GOT3 (cell line): ENCODE measurements at regions not wholly inside any gene's neighbourhood (a gene's known extent, or its start where the extent isn't known, plus 50 kb on each side); places are given as distances from the start of the nearest gene placed in this dataset.

Experiments
- DNase-seq: peaks from one replicate; lab custom pipeline; 2025; ENCODE audit warnings: mixed read lengths; lab: John Stamatoyannopoulos, UW

DNA sequence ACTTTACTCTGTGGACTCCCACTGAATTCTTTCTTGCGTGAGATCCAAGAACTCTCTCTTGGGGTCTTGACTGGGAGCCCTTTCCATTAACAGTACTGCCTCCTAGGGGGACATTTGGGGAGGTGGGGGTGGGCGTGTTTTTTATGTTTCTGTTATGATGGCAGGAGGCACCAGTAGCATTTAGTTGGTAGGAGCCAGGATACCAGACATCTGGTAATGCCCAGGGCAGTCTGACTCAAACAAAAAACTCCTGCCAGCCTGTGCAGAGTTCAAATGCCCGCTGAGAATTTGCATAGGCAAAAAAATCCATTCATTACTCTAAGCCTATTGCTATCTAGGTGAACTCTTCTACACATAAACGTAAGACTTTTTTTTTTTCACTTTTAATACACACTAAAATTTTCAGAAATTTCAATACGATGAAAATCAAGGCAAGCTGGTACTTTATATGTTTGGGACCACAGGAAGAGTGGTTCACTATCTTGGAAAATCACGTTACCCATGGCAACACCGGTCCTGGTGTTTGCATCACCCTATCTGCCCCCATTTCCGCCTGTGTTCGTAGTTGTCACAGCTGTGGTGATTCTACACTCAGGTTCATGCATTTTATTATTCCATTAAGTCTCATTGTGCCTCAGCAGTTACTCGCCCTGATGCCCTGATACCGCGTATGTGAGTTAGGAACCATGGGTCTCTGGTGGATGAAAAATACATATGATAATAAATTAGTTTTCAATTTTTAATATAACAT, 121.1 kb upstream of the XYLT1 start:
- DNase-seq: no peak

DNA sequence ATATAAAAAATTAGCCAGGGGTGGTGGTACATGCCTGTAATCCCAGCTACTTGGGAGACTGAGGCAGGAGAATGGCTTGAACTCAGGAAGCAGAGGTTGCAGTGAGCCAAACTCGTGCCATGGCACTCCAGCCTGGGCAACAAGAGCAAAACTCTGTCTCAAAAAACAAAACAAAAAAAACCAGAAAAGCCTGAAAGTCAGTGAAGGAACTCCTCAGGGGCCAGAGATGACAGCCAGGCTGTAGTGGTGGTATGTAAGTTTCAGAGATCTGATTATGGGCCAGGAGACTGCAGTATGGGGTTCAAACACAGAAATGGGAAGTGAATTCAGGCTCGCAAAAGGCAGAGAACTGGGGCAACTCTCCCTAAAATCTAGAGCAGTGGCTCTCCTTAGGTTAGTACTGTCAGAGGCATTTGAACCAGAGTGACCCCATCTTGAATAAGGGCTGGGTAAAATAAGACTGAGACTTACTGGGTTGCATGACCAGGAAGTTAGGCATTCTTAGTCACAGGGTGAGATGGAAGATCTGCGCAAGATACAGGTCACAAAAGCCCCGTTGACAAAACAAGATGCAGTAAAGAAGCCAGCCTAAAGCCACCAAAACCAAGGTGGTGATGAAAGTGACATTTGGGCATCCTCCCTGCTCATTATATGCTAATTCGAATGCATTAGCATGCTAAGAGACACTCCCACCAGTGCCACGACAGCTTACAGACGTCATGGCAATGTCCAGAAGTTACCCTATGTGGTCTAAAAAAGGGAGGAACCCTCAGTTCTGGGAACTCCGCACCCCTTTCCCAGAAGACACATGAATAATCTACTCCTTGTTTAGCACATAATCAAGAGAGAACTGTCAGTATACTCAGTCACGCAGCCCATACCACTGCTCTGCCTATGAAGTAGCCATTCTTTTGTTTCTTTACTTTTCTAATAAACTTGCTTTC, 120.2 kb upstream of the XYLT1 start:
- no peak for DNase-seq

DNA sequence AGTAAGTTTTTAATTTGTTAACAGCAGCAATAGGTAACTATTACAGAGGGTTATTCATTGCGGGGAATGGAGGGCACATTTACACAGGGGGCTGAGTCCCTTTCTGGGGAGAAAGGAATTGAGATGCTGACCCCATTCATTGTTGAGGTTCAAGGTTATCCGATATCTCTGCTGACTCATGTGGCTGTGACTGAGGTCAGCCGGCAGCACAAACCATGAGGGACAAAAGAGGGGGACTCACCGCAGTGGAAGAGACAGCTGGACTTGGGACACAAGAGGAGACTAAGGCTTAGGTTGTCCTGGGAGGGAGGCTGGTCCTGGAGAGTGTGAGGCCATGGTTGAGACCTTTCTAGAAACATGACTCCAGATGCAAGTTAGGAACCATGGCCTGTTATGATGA, 119.1 kb upstream of the XYLT1 start:
- DNase-seq: no peak

DNA sequence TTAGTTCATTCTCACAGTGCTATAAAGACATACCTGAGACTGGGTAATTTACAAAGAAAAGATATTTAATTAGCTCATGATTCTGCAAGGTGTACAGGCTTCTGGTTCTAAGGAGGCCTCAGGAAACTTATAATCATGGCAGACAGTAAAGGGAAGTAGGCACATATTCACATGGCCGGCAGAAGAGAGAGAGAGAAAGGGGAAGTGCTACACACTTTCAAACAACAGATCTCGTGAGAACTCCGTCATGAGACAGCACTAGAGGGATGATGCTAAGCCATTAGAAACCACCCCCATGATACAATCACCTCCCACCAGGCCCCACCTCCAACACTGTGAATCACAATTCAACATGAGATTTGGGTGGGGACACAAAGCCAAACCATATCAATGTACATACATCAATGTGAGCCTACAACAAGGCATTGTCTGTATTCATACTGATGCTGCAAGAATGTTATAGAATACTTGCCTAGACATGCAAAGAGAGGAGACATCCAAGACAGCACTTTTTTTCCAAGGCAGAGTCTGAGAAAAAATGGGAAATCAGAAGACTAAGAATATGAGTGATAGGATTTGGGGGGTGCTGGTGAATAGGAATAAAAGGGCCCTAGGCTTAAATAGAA, 114.8 kb upstream of the XYLT1 start:
- no peak for DNase-seq

DNA sequence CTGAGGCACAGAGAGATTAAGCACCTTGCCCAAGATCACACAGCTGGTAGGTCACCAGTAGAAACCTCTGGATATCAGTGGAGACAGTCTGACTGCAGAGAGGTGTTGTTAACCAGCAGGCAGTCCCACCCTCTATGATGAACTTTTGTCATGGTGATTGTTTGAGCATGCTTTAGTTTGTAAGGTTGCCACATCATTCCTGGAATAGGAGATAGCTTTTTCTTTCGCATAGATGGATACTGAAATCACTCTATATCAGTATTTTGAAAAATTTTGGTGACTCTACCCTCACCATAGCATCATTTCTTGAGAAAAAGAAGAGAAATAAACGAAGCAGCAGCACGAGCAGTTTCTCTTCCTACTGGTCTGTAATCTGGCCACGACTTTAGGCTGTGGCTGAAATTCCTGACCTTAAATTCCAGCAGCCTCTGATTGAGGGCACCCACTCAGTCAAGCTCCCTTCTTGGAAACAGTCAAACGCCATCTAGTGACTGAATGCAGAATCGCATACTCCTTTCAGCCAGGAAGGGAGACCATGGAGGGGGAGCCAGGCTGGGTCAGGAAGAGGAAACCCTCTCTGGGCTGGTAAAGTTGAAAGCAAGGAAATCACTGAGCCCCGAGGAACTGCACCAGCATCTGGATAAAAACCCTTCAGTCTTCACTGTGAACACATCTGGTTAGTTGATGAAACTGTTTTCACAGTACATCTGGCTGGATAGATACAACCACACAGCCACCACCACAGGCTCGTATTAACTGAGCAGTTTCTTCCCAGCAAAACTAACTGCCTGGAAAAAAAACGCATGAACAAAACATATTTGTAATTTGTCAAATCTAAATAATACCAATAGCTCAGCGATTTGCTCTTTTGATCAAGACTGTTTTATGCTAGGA, 108.5 kb upstream of the XYLT1 start:
- DNase-seq: peak; percentile 43

DNA sequence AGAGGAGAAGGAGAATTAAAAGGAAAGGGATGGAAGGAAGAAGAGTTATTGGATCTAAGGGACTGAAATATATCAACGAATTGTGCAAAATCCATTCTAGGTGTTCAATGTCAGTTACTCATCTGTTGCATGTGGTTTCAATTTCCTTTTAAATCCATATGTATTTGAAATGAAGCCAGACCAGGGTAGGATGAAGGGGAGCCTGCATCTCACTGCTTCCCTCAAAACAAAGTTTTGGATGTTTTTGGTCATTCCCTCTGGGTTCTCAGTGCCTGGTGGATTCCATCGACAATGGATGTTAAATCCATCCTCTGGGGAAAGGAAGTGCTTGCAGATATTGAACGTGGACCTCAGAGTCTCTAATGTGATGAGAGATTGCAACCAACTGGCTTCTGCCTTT, 103.5 kb upstream of the XYLT1 start:
- no peak for DNase-seq

DNA sequence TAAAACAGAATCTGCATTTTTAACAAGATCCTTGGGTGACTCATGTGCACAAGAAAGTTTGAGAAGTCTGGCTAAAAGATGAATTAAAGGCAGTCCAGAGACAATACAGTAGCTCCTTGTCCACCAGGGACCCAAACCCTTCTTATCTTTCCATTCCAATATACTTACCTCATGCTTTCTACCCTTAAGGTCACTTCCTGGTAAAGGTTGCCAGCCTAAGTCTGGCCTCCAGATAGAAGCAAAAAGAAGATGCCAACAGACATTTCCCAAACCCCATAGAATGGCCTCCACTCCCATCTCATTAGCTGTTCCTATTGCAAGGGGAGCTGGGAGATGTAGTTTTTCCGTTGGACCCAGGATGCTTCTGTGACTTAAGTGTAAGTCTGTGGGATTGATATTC, 101.4 kb upstream of the XYLT1 start:
- DNase-seq: no peak

DNA sequence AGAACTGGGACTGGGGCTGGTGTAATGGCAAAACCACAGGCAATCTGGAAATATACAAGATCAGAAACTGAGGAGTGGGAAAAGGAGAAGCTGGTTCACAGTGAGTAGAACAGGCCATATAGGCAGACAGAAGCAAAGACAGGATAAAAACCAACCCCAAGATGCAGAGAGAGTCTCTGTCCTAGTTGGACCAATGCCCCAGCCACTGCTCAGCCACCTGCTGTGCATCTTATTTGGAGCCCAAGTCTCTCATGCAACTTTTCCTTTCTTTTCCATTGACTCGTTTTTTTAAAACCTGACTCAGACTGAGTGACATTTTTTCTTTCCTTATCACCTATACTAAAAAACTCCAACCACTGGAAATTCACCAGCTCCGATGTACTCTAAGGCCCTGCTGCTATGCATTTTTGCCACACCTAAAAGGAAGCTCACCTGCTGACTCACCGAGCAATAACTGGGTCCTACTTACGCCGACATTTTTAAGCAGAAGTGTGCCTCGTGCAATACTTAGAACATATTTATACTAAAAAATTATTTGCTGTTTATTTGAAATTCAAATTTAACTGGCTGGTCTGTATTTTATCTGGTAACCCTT, 100.8 kb upstream of the XYLT1 start:
- no peak for DNase-seq

DNA sequence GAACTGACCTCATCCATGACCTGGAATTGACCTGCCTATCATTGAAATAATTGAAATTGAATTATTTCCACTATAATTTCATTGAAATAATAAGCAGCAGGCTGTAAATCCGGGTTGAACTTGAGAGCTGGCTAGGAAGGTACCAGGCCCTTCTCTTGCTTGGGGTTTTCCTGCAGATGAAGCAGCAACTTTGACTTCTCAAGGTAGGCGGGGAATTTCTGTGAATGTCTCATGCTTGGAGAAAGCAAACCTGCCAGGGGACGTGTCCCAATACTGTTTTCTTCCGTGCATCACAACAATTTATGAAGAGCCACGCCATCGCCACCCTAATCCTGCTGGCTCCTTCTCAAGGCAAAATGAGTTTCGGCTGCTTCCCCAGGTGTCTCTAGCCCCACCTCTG, 97.5 kb upstream of the XYLT1 start:
- DNase-seq: no peak

DNA sequence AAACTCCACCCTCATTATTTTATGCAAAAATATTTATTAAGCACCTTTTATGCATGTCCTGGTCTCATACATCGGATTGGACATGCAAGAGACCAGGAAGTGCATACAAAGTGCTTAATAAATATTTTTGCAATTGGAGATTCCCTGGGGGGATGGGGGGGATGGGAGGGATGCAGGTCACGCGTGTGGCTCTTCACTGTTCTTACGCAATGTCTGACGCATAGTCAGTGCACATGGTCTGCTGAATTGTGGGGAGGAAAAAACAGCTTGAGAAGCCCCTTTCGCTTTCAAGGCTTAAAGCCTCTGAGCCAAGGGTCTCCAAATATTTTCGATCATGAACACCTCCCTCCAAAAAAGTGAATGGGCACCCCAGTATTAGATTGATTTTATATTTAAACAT, 96.7 kb upstream of the XYLT1 start:
- DNase-seq: no peak

DNA sequence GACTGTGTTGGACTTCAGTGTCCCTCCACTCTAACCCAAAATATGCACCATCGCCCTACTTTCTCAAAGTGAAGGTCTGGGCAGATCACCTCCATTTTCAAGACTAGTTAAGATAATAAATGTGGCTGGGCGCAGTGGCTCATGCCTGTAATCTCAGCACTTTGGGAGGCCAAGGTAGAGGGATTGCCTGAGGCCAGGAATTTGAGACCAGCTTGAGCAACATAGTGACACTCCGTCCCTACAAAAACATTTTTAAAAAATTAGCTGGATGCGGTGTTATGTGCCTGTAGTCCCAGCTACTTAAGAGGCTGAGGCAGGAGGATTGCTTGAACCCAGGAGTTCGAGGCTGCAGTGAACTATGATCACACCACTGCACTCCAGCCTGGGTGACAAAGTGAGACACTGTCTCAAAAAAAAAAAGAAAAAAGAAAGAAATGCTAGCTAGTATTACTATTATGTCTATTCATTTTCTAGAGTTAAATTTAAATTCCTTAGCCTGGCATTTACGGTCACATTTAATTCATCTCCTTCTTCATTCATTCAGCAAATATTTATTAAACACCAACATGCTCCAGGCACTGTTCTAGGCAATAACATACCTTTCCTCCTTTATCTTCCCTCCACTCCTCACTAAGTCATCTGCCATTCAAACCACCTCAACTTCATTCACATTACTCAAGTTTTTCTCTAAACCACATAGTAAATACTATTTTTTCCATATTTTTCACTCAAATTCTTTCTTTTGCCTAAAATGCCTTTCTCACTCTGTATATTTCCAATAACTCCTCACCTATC, 96.1 kb upstream of the XYLT1 start:
- no peak for DNase-seq

DNA sequence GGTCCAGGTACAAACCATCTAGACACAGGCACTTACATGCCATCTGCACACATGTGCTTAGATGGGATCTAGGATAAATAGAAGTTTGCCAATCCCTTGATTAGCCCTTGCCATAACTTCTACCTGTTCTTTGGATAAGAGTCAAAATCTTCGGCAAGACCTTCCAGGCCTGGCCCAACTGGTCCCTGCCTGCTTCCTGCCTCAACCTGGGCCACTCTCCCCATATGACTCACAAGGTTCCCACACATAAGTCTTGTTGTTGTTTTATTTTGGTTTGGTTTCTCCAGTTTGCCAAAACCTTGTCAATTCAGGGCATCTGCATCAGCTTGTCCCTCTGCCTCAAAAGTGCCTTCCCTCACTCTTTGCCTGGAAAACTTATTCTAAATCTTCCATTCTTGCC, 95.3 kb upstream of the XYLT1 start:
- no peak for DNase-seq

DNA sequence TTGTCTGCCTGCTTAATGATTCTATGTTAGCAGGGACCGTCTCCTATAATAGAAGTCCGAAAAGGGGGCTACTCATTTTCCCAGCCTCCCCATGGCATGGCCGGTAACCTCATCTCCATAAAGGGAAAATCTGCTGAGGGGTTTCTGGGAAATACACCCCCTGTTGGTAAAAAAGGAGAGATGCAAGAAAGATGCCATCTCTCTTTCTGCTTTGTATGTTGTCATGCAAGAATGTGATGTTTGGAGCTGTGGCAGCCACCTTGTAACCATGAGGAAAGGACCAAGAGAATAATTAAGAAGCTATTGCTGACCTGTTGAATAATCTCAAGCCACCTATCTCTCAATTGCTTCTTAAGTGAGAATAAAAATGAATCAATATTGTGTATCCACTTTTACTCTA, 94.8 kb upstream of the XYLT1 start:
- no peak for DNase-seq

DNA sequence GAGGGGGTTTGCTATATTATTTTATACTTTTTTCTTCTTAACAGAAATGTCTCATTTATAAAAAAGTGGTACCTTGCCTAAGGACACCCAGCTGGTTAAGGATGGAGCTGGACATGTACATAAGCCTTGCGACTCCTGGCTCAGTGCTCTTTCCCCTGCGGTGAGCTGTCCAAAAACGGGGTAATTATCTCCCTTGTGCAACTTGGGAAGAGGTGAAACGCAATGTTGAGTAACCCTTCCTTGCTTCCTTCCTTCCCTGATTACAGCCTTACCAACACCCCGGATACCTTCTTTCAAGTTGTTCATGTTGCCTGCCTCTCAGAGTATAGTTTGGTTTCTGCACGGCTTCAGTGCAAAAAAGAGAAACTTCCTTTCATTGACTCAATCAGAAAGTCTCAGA, 94.1 kb upstream of the XYLT1 start:
- no peak for DNase-seq

DNA sequence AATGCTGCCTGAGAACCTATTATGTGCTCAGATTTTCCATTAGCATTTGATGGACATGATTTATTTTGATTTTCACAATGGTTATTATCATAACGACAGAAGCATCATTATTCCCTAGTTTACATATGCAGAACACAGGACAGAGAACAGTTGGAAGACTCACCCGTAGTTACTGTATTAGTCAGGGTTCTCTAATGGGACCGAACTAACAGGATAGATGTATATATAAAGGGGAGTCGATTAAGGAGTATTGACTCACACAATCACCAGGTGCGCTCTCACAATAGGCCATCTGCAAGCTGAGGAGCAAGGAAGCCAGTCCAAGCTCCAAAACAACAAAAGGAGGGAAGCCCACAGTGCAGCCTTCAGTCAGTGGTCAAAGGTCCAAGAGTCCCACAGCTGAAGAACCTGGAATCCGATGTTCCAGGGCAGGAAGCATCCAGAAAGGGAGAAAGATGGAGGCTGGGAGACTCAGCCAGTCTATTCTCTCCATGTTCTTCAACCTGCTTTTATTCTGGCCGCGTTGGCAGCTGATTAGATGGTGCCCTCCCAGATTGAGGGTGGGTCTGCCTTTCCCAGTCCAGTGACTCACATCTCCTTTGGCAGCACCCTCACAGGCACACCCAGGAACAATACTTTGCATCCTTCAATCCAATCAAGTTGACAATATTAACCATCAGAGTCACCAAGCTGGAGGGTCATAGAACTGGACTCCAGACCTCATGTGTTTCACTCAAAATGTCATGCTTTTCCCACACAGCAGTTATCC, 92.7 kb upstream of the XYLT1 start:
- no peak for DNase-seq

DNA sequence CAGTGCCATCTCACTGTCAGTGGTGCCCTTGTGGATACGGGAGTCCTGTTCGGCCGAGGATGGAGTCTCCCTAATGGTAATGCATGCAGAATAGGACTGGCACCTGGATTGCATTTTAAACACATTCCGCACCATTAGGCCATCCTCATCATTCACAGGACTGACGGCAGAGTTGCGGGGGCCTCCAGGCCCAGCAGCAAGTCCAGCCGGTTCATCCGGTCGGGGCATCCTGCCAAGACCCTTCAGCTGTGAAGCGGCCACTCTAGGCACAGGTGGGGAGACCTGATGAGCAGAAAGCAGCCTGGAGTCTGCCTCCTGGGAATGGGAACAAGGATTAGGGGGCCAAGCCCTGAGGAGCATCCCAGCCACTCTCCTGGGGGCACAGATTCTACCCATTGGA, 90.3 kb upstream of the XYLT1 start:
- no peak for DNase-seq

DNA sequence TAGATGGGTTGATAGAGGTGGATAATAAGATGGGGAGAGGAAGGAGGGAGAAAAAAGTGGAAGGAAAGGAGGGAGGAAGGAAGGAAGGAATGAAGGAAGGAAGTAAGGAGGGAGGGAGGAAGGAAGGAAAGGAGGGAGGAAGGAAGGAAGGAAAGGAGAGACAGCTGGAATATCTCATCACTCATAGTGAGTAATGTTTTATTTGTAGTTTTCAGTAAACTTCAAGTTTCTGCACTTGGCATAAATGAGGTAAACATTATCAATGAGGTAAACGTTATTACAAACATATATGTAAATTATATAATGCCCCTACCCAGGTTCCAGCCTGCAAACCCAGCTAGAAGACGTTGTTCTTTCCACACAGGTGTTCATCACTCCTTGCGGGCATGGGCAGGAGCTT, 89.8 kb upstream of the XYLT1 start:
- DNase-seq: no peak

DNA sequence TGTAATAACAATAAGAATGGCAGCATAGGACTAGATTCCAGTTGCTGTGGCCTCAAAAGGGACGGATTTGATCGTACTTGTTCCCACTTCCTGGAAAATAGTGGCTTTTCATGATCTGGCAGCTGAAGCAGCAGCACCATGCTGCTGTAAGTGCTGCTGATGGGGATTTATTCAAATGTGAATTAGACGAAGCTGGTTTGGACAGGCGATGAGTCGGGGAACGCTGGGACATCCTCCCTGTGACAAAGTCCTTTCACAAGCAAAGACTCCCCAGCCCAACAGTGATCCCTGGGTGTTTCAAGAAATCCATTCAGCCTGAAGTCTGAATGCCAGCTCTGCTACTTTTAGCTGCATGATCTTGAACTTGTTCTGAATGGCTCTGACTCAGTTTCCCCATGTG, 88.6 kb upstream of the XYLT1 start:
- no peak for DNase-seq

DNA sequence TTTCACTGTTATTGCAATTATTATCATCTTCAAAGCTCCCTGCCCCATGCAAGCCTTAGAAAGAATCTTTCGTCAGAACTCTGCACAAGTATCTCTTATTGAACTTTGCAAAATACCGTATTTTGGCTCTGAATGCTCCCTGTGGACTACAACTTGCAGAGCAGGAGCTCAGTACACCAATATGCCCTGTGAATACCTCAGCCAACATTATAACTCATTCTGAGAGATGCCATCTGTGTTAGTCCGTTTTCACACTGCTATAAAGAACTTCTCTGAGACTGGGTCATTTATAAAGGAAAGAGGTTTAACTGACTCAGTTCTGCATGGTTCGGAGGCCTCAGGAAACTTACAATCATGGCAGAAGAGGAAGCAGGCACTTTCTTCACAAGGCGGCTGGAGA, 87.2 kb upstream of the XYLT1 start:
- DNase-seq: no peak

DNA sequence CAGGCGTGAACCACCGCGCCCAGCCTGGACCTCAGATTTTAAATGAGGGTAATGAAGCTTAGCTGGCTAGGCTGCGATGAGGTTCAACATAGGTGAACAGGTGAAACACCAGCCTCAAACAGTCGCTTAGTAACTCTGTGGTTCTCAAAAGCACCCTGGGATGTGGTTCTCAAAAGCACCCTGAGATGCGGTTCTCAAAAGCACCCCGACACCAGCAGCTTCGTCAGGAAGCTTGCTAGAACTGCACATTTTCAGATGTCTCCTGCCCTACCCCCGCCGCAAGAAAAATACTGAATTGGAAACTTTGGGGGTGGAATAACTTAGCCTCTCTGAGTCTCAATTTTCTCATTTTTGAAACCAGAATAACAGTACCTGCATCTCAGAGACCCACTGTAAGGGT, 86.7 kb upstream of the XYLT1 start:
- no peak for DNase-seq
